ENCODE measurements at regions not wholly inside any gene's neighbourhood (a gene's known extent, or its start where the extent isn't known, plus 50 kb on each side); places are given as distances from the start of the nearest gene placed in this dataset.

DNA sequence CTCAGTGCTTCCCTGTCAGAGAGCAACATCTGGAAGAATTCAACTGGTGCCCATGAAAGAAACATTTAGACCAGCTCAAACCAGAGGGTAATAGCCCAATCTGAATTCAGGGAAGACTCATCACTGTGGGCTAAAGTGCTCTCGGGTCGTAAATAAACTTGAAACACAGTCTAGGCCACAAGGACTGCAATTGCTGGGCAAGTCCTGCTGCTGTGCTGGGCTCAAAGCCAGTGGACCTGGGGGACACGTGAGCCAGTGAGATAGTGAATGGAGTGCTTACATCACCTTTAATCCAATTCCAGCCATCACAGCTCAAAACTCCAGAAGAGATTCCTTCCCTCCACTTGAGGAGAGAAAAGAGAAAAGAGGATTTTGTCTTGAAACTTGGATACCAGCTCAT lies 78.1 kb upstream of the DAP start:
- Histone ChIP-seq H3K4me3 (ENCODE audit: insufficient read depth, low read length) (no peak overlapping the region), H3K27me3 (ENCODE audit: insufficient read depth, low read length) (peaks cover 5% of the 10 kb centered on the region), H3K4me2 (ENCODE audit: insufficient read depth, low read length) (no peak overlapping the region), H3K36me3 (ENCODE audit: insufficient read depth, low read length) (no peaks in the 10 kb centered on the region), H2AFZ (ENCODE audit: low read length) (no peak overlapping the region), H3K27ac (ENCODE audit: low read depth, low read length) (no peak overlapping the region), H3K9me3 (ENCODE audit: low read depth, low read length) (no peaks in the 10 kb centered on the region), H3K4me1 (ENCODE audit: insufficient read depth, low read length) (no peaks in the 10 kb centered on the region), H4K20me1 (ENCODE audit: insufficient read depth, low read length) (no peaks in the 10 kb centered on the region), H3K79me2 (ENCODE audit: insufficient read depth, low read length) (no peaks in the 10 kb centered on the region)
- no peak for DNase-seq (ENCODE audit: insufficient read length, low spot score, missing footprints)
- no peak for TF ChIP-seq CTCF (IDR thresholded peaks at IDR 0.05; ENCODE audit: extremely low read depth, low read depth, low read length)

DNA sequence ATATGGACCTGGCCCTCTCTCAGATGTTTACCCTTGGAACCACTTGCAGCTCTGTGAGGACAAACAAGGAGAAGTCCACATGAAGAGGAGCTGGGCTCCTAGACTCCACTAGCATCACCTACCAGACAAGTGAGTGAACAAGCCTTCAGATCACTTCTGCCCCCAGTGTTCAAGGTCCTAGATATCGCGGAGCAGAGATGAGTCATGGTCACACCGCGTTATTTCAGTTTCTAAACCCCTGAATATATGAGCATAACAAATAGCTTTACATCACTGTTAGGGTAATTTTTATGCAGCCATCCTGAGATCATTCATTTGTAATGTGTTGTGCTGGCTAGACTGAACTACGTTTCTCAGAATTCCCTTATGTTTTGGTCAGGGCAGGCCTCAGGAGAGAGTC lies 77.0 kb upstream of the DAP start:
- Histone ChIP-seq H4K20me1 (ENCODE audit: insufficient read depth, low read length) (no peaks in the 10 kb centered on the region), H3K79me2 (ENCODE audit: insufficient read depth, low read length) (no peaks in the 10 kb centered on the region), H3K4me1 (ENCODE audit: insufficient read depth, low read length) (no peaks in the 10 kb centered on the region), H3K9me3 (ENCODE audit: low read depth, low read length) (no peaks in the 10 kb centered on the region), H3K27ac (ENCODE audit: low read depth, low read length) (no peak overlapping the region), H3K4me2 (ENCODE audit: insufficient read depth, low read length) (no peak overlapping the region), H3K36me3 (ENCODE audit: insufficient read depth, low read length) (no peaks in the 10 kb centered on the region), H2AFZ (ENCODE audit: low read length) (no peak overlapping the region), H3K27me3 (ENCODE audit: insufficient read depth, low read length) (peaks cover 6% of the 10 kb centered on the region), H3K4me3 (ENCODE audit: insufficient read depth, low read length) (no peak overlapping the region)
- no peak for DNase-seq (ENCODE audit: insufficient read length, low spot score, missing footprints)
- no peak for TF ChIP-seq CTCF (IDR thresholded peaks at IDR 0.05; ENCODE audit: extremely low read depth, low read depth, low read length)

DNA sequence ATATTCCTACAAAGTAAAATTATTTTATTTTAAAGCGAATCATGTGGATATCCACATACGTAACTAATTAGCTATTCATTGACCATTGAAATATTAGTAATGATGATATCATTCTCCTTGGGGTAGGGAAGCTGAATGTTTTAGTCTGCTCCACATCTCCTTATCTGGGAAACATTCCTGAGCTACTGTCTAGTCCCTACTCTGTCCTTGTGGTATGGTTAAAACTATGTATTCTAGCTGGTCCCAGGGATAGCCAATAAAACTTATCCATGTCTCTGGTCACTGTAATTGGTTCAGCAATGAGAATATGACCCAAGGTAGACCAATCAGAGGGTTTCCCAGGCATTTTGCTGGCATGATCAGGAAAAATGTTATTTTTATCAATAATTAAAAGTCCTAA lies 76.0 kb upstream of the DAP start:
- DNase-seq (ENCODE audit: insufficient read length, low spot score, missing footprints) = peak; percentile 14
- H3K79me2 ChIP-seq (ENCODE audit: insufficient read depth, low read length) = no peaks in the 10 kb centered on the region
- H2AFZ ChIP-seq (ENCODE audit: low read length) = no peak overlapping the region
- H3K4me2 ChIP-seq (ENCODE audit: insufficient read depth, low read length) = no peak overlapping the region
- peaks cover 8% of the 10 kb centered on the region for H3K27me3 ChIP-seq (ENCODE audit: insufficient read depth, low read length)
- H4K20me1 ChIP-seq (ENCODE audit: insufficient read depth, low read length) = no peaks in the 10 kb centered on the region
- no peak overlapping the region for H3K4me3 ChIP-seq (ENCODE audit: insufficient read depth, low read length)
- H3K36me3 ChIP-seq (ENCODE audit: insufficient read depth, low read length) = no peaks in the 10 kb centered on the region
- no peaks in the 10 kb centered on the region for H3K9me3 ChIP-seq (ENCODE audit: low read depth, low read length)
- H3K27ac ChIP-seq (ENCODE audit: low read depth, low read length) = no peak overlapping the region
- peaks cover 3% of the 10 kb centered on the region for H3K4me1 ChIP-seq (ENCODE audit: insufficient read depth, low read length)
- TF ChIP-seq CTCF (IDR thresholded peaks at IDR 0.05; ENCODE audit: extremely low read depth, low read depth, low read length) = no peak

GRCh38 chr5:10834695-10835094 lies 73.7 kb upstream of the DAP start:
- Histone ChIP-seq H3K4me2 (ENCODE audit: insufficient read depth, low read length) (no peak overlapping the region), H3K79me2 (ENCODE audit: insufficient read depth, low read length) (no peaks in the 10 kb centered on the region), H3K36me3 (ENCODE audit: insufficient read depth, low read length) (no peaks in the 10 kb centered on the region), H3K27ac (ENCODE audit: low read depth, low read length) (no peak overlapping the region), H3K4me3 (ENCODE audit: insufficient read depth, low read length) (no peak overlapping the region), H3K27me3 (ENCODE audit: insufficient read depth, low read length) (peaks cover 8% of the 10 kb centered on the region), H4K20me1 (ENCODE audit: insufficient read depth, low read length) (no peaks in the 10 kb centered on the region), H3K9me3 (ENCODE audit: low read depth, low read length) (no peaks in the 10 kb centered on the region), H2AFZ (ENCODE audit: low read length) (no peak overlapping the region), H3K4me1 (ENCODE audit: insufficient read depth, low read length) (peaks cover 8% of the 10 kb centered on the region)
- TF ChIP-seq CTCF (IDR thresholded peaks at IDR 0.05; ENCODE audit: extremely low read depth, low read depth, low read length) = no peak
- no peak for DNase-seq (ENCODE audit: insufficient read length, low spot score, missing footprints)
